DMS53 treated with DMSO at 0.1 percent for 48 hours (cell line): ENCODE measurements at regions not wholly inside any gene's neighbourhood (a gene's known extent, or its start where the extent isn't known, plus 50 kb on each side); places are given as distances from the start of the nearest gene placed in this dataset.
"Not testable (repeated sequence)": the region's sequence is repeated elsewhere in the genome, so short reads cannot be mapped to it uniquely, and the experiment has no call there.

Source experiments
- DNase-seq: peaks from one replicate; lab custom pipeline; 2025; ENCODE audit not compliant: unreplicated experiment; lab: John Stamatoyannopoulos, UW

DNA sequence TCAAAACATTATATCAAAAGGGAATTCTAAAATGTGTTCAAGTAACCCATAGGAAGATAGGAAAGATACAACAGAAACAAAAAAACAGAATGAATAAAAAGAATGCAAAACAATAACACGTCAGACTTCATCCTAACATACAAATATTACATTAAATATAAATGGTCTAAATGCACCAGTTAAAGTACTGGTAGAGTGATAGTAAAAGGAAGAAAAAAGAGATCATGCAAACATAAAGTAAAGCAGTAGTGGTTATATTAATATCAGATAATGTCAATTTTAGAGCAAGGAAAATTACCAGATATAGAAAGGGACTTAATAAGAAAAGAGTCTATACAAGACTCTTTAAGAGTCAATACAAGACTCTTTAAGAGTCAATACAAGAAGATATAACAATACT, 755.7 kb downstream of the MCTP2 start:
- DNase-seq = no peak

DNA sequence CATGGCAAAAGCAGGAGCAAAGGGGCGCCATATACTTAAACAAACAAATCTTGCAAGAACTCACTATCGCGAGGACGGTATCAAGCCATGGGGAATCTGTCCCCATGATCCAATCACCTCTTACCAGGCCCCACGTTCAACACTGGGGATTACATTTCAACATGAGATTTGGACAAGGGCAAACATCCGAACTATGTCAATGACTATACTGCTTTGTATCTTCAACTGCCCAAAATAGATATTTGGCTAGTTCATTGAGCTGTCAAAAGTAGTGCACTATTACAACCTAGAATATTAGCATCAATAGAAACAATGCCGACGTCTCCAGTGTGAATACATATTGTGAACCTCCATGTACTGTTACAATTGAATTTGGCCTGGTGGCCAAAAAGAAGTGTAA, 760.4 kb downstream of the MCTP2 start:
- DNase-seq = no peak

GRCh38 chr15:95009635-95010034, 778.3 kb downstream of the MCTP2 start:
- DNase-seq = no peak

DNA sequence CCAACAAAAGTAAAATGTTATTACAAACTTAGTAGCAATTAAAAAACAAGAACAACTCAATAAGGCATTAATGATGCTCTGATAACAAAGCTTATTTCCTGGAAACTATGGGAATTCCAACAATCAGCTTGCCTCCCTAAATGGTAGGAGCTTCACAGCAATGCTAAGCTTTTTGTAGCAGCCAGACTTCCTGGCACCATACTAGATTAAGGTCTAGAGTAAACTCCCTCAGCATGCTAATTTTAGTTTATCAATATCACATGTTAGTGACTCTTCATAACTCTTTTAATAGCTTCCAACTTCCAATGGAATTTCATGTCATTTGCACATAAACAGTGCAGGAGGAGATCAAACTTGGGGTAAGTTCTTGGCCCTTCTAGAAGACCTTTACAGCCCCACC, 782.0 kb downstream of the MCTP2 start:
- no peak for DNase-seq

DNA sequence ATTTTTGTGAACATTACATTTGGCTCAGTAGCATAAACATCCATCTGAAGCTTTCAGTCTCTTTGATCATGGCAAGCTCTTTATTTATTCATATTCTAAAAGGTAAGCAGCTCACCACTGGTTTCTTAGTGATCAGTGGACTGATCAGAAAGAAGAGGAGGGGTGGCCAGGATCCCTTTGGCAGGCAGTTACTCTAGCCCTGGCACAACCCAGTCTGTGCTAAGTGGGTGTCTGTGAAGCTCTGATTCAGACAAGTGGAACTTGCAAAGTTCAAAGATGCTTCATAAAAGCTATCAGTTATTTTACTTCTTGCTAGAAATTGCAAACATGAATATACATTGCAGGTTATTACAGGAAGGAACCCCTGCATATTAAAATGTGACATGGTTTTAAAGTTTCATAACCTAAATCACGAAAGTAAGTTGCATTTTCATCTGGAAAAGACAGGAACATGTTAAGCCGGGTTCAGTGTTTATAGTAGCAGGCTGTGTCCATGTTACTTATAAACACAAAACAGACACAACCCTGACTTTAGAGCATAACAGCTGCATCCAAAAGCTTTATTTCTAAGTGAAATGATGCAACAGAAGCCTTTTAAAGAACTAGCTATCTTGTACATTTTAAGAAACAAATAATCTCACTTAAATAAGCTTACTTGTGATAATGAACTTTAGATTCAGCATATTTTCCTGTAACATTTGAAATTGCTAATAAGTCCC, 785.3 kb downstream of the MCTP2 start:
- no peak for DNase-seq

DNA sequence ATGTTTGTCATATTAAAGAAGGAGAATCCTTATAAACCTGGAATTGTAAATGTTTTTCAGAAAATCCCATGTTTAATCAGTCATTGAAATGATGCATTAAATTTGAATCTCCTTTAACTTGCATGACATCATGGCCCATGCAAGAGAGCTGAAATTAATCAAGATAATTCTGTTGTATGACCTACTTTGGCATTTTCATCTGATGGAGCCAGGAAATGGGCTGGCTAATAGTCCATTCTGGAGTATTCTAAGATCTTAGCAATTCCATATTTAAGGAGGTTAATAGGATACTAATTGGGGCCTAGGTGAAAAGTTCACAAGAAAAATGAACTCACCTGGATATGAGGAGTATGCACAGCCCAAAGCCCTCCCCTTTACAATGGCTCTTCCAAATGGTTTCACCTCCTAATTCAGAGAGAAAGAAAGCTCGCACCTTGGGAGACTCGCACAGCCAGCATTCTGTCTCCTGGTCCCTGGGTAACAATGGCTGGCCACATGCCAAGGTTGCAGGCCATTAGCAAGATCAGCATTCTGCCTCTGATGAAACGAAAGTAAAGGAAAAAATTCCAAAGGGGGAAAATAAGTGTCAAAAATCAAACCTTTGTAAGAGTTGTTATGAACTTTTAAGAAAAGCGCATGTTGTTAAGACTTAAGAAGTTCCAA, 786.4 kb downstream of the MCTP2 start:
- DNase-seq = no peak

- no peak for DNase-seq
Observed at GRCh38 chr15:95018888-95019545, 787.7 kb downstream of the MCTP2 start.

DNA sequence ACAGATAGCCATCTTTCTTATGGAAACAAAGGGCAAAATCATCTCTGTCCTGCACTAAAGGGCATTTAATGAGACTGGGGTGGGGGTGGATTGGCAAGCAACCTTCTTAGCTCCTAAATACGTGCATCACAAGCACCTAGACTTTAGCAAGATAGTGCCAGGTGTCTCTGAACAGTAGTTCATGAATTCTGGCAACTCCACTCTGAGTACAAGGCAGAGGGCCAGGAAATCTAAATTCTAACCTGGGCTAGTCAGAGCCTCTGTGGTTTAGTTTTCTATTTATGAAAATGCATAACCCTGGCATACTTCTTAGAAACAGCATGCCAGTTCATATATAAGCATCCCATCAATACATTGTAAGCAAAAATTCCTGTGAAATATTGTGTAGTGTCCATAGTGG, 788.5 kb downstream of the MCTP2 start:
- no peak for DNase-seq

- DNase-seq = no peak
Observed at GRCh38 chr15:95021816-95022215, 790.5 kb downstream of the MCTP2 start.

GRCh38 chr15:95024351-95024750, 793.0 kb downstream of the MCTP2 start:
- no peak for DNase-seq

GRCh38 chr15:95025924-95026728, 794.8 kb downstream of the MCTP2 start:
- no peak for DNase-seq

GRCh38 chr15:95027981-95028380, 796.6 kb downstream of the MCTP2 start:
- no peak for DNase-seq

GRCh38 chr15:95032156-95032555, 800.8 kb downstream of the MCTP2 start:
- no peak for DNase-seq

DNA sequence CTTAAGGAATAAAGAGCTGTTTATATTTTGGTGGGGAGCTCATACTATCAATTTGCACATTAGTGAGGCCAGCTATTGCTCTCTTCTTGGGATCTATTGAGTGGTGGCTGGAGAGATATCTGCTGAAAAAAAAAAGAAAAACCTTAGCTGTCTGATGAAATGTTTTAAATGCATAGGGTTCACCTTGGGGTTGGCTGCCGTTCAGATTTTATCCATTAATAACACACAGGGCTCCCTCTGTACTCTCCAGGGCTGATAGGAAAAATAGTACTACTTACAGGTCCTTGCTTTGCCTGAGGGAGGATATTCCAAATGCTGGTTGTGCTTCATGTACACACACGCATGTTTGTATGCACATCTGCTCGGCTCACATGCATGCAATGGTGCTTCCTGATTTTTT, 803.7 kb downstream of the MCTP2 start:
- DNase-seq = no peak

GRCh38 chr15:95041297-95041696, 809.9 kb downstream of the MCTP2 start:
- no peak for DNase-seq

GRCh38 chr15:95043236-95043932, 812.0 kb downstream of the MCTP2 start:
- not testable (repeated sequence) for DNase-seq

GRCh38 chr15:95043933-95044313, 812.6 kb downstream of the MCTP2 start:
- no peak for DNase-seq

GRCh38 chr15:95044745-95045417, 813.5 kb downstream of the MCTP2 start:
- DNase-seq = no peak

- DNase-seq = no peak
Observed at GRCh38 chr15:95051861-95052260, 820.5 kb downstream of the MCTP2 start.

GRCh38 chr15:95059346-95059905, 828.1 kb downstream of the MCTP2 start:
- no peak for DNase-seq
